Parathyroid adenoma (tissue), 2 donors: ENCODE measurements at regions not wholly inside any gene's neighbourhood (a gene's known extent, or its start where the extent isn't known, plus 50 kb on each side); places are given as distances from the start of the nearest gene placed in this dataset.

Experiments
- H2AFZ ChIP-seq: fragments of 300-600 bp; sonication (generic); one replicate; pipeline ENCODE4 v1.7.0; 2017; ENCODE audit warnings: antibody characterized with exemption, mild to moderate bottlenecking
- H3K27ac ChIP-seq: fragments of 300-600 bp; sonication (generic); one replicate; pipeline ENCODE4 v1.7.0; 2017
- H3K27me3 ChIP-seq: fragments of 300-600 bp; sonication (generic); one replicate; pipeline ENCODE4 v1.7.0; 2017; ENCODE audit warnings: low read length; ENCODE audit not compliant: control insufficient read depth, insufficient read depth
- H3K36me3 ChIP-seq: fragments of 300-600 bp; sonication (generic); one replicate; pipeline ENCODE4 v1.7.0; 2017; ENCODE audit warnings: low read length; ENCODE audit not compliant: control insufficient read depth, insufficient read depth
- H3K4me1 ChIP-seq: fragments of 300-600 bp; sonication (generic); one replicate; pipeline ENCODE4 v1.7.0; 2017; ENCODE audit warnings: control low read depth
- H3K4me2 ChIP-seq: fragments of 300-600 bp; sonication (generic); one replicate; pipeline ENCODE4 v1.7.0; 2017; ENCODE audit warnings: low read length
- H3K4me3 ChIP-seq: fragments of 300-600 bp; sonication (generic); one replicate; pipeline ENCODE4 v1.7.0; 2017; ENCODE audit warnings: low read depth, low read length
- H3K79me2 ChIP-seq: fragments of 300-600 bp; sonication (generic); one replicate; pipeline ENCODE4 v1.7.0; 2017; ENCODE audit warnings: control low read depth
- H3K9ac ChIP-seq: fragments of 300-600 bp; sonication (generic); one replicate; pipeline ENCODE4 v1.7.0; 2017; ENCODE audit warnings: mild to moderate bottlenecking
- H3K9me3 ChIP-seq: fragments of 300-600 bp; sonication (generic); one replicate; pipeline ENCODE4 v1.7.0; 2017; ENCODE audit warnings: low read length; ENCODE audit not compliant: control insufficient read depth
- CTCF ChIP-seq: fragments of 300-600 bp; sonication (generic); IDR thresholded peaks from one replicate; pipeline ENCODE4 v1.7.0; 2017; ENCODE audit warnings: antibody characterized with exemption, mild to moderate bottlenecking
- donor health status: primary hyperparathyroidism.

GRCh38 chr13:104782741-104783140 is 1716.5 kb upstream of the SLC10A2 start:
- TF ChIP-seq CTCF, result no peak
- no peaks in the 10 kb centered on the region for H3K36me3 ChIP-seq
- no peaks in the 10 kb centered on the region for H3K27me3 ChIP-seq
- H3K79me2 ChIP-seq, result no peaks in the 10 kb centered on the region
- no peak overlapping the region for H3K4me3 ChIP-seq
- no peak overlapping the region for H3K4me2 ChIP-seq
- no peaks in the 10 kb centered on the region for H3K9me3 ChIP-seq
- H2AFZ ChIP-seq, result no peak overlapping the region
- no peak overlapping the region for H3K27ac ChIP-seq
- H3K4me1 ChIP-seq, result no peaks in the 10 kb centered on the region
- no peak overlapping the region for H3K9ac ChIP-seq

GRCh38 chr13:104779311-104779993 is 1713.2 kb upstream of the SLC10A2 start:
- Histone ChIP-seq H2AFZ (no peak overlapping the region), H3K4me2 (no peak overlapping the region), H3K27me3 (no peaks in the 10 kb centered on the region), H3K27ac (no peak overlapping the region), H3K9ac (no peak overlapping the region), H3K79me2 (no peaks in the 10 kb centered on the region), H3K4me3 (no peak overlapping the region), H3K9me3 (no peaks in the 10 kb centered on the region), H3K36me3 (no peaks in the 10 kb centered on the region), H3K4me1 (no peaks in the 10 kb centered on the region)
- TF ChIP-seq CTCF, result no peak

GRCh38 chr13:104773775-104774174 is 1707.6 kb upstream of the SLC10A2 start:
- Histone ChIP-seq H3K4me3 (no peak overlapping the region), H3K9me3 (no peaks in the 10 kb centered on the region), H3K79me2 (no peaks in the 10 kb centered on the region), H2AFZ (no peak overlapping the region), H3K4me1 (no peaks in the 10 kb centered on the region), H3K27me3 (no peaks in the 10 kb centered on the region), H3K4me2 (no peak overlapping the region), H3K27ac (no peak overlapping the region), H3K9ac (no peak overlapping the region), H3K36me3 (no peaks in the 10 kb centered on the region)
- TF ChIP-seq CTCF, result peak; percentile 19

GRCh38 chr13:104769545-104769944 is 1703.3 kb upstream of the SLC10A2 start:
- Histone ChIP-seq H3K4me2 (no peak overlapping the region), H3K9ac (no peak overlapping the region), H3K27me3 (no peaks in the 10 kb centered on the region), H3K9me3 (no peaks in the 10 kb centered on the region), H3K36me3 (no peaks in the 10 kb centered on the region), H3K4me3 (no peak overlapping the region), H2AFZ (no peak overlapping the region), H3K79me2 (no peaks in the 10 kb centered on the region), H3K4me1 (no peaks in the 10 kb centered on the region), H3K27ac (no peak overlapping the region)
- TF ChIP-seq CTCF, result no peak

GRCh38 chr13:104766319-104766718 is 1700.1 kb upstream of the SLC10A2 start:
- H3K9me3 ChIP-seq, result no peaks in the 10 kb centered on the region
- no peak overlapping the region for H2AFZ ChIP-seq
- no peak overlapping the region for H3K4me3 ChIP-seq
- no peaks in the 10 kb centered on the region for H3K79me2 ChIP-seq
- H3K4me2 ChIP-seq, result no peak overlapping the region
- no peak for TF ChIP-seq CTCF
- no peaks in the 10 kb centered on the region for H3K36me3 ChIP-seq
- H3K4me1 ChIP-seq, result no peaks in the 10 kb centered on the region
- no peak overlapping the region for H3K9ac ChIP-seq
- H3K27me3 ChIP-seq, result no peaks in the 10 kb centered on the region
- no peak overlapping the region for H3K27ac ChIP-seq
